Femur (tissue), 1 donor: ENCODE measurements at regions not wholly inside any gene's neighbourhood (a gene's known extent, or its start where the extent isn't known, plus 50 kb on each side); places are given as distances from the start of the nearest gene placed in this dataset.
"Not testable (repeated sequence)": the region's sequence is repeated elsewhere in the genome, so short reads cannot be mapped to it uniquely, and the experiment has no call there.

Experiments used
- DNase-seq: peaks from one replicate; pipeline ENCODE4 v3.0.0-alpha.2; 2017

- no peak for DNase-seq
These were observed 77.4 kb downstream of the MS4A13 start for GRCh38 chr11:60592601-60593000.

- DNase-seq = peak; percentile 26
These were observed 79.9 kb downstream of the MS4A13 start for GRCh38 chr11:60594998-60595642.

GRCh38 chr11:60607483-60607882, 91.9 kb upstream of the MS4A8 start:
- DNase-seq = no peak

GRCh38 chr11:60609632-60610031, 89.8 kb upstream of the MS4A8 start:
- DNase-seq = no peak

GRCh38 chr11:60610702-60611101, 88.7 kb upstream of the MS4A8 start:
- DNase-seq = no peak

GRCh38 chr11:60615497-60615896, 83.9 kb upstream of the MS4A8 start:
- DNase-seq = no peak

GRCh38 chr11:60621940-60622339, 77.5 kb upstream of the MS4A8 start:
- not testable (repeated sequence) for DNase-seq

GRCh38 chr11:60622776-60623175, 76.6 kb upstream of the MS4A8 start:
- not testable (repeated sequence) for DNase-seq

GRCh38 chr11:60625262-60625661, 74.2 kb upstream of the MS4A8 start:
- DNase-seq = no peak

GRCh38 chr11:60629399-60629798, 70.0 kb upstream of the MS4A8 start:
- DNase-seq = no peak

- no peak for DNase-seq
These were observed 67.5 kb upstream of the MS4A8 start for GRCh38 chr11:60631944-60632343.

- no peak for DNase-seq
These were observed 65.8 kb upstream of the MS4A8 start for GRCh38 chr11:60633645-60634044.

GRCh38 chr11:60634126-60634525, 65.3 kb upstream of the MS4A8 start:
- DNase-seq = no peak

- no peak for DNase-seq
These were observed 57.5 kb upstream of the MS4A8 start for GRCh38 chr11:60641940-60642339.

GRCh38 chr11:60647087-60647486, 52.3 kb upstream of the MS4A8 start:
- no peak for DNase-seq
